IPS-NIHi7 (cell line): ENCODE measurements at regions not wholly inside any gene's neighbourhood (a gene's known extent, or its start where the extent isn't known, plus 50 kb on each side); places are given as distances from the start of the nearest gene placed in this dataset.

ENCODE experiments used
- DNase-seq: peaks from one replicate; pipeline ENCODE4 v3.0.0; 2012; ENCODE audit warnings: mixed read lengths; ENCODE audit errors: extremely low spot score

GRCh38 chrX:65034292-65034667 lies 58.0 kb upstream of the ZC4H2 start:
- no peak for DNase-seq
